Transverse colon (tissue), 4 donors: ENCODE measurements at regions not wholly inside any gene's neighbourhood (a gene's known extent, or its start where the extent isn't known, plus 50 kb on each side); places are given as distances from the start of the nearest gene placed in this dataset.

Source experiments
- EP300 ChIP-seq: sonication (generic); formaldehyde crosslinking; IDR thresholded peaks from one replicate; pipeline ENCODE4 v1.6.1; 2017; ENCODE audit warnings: antibody characterized with exemption, low read depth
- POLR2A ChIP-seq: fragments of 450-650 bp; IDR thresholded peaks from one replicate; pipeline ENCODE4 v1.6.1; 2016; ENCODE audit warnings: antibody characterized with exemption, mild to moderate bottlenecking, moderate library complexity
- POLR2AphosphoS5 ChIP-seq, 3 donors: sonication (generic); formaldehyde crosslinking; IDR thresholded peaks; one replicate each; pipeline ENCODE4 v1.6.1; 2016; ENCODE audit warnings: antibody characterized with exemption in 3 of 3
- TF ChIP-seq, protein P1 (sequence below), 5 experiments: fragments of 200-600 bp in 3 of 5; fragments of 450-650 bp in 2 of 5; sonication (generic) in 3 of 5; IDR thresholded peaks; 1 replicate in 2 of 5; 2 replicates in 3 of 5; pipeline ENCODE4 v1.5.1; 2016 to 2017; ENCODE audit warnings: antibody characterized with exemption in 5 of 5, inconsistent platforms in 3 of 5, mild to moderate bottlenecking in 2 of 5, moderate library complexity in 1 of 5

DNA sequence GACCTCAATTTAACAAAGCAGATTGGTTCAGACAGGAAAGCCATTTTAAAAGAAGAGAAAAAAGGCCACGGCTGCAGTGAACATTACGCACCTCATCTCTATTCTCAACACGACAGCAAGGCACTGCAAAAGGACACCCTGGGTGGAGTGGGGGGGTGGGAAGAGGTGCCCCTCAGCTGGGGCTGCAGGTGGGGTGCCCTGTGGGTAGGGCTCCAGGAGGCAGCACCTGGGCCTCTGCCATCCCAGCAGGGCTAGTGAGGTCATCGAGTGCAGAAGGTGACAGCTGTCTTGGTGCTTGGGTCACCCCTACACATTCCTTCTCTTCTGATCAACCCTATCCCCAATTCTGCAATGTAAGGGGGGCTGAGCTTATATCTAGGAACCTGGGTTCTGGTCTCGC, 142.9 kb upstream of the PRMT8 start:
- TF ChIP-seq, protein P1, sequence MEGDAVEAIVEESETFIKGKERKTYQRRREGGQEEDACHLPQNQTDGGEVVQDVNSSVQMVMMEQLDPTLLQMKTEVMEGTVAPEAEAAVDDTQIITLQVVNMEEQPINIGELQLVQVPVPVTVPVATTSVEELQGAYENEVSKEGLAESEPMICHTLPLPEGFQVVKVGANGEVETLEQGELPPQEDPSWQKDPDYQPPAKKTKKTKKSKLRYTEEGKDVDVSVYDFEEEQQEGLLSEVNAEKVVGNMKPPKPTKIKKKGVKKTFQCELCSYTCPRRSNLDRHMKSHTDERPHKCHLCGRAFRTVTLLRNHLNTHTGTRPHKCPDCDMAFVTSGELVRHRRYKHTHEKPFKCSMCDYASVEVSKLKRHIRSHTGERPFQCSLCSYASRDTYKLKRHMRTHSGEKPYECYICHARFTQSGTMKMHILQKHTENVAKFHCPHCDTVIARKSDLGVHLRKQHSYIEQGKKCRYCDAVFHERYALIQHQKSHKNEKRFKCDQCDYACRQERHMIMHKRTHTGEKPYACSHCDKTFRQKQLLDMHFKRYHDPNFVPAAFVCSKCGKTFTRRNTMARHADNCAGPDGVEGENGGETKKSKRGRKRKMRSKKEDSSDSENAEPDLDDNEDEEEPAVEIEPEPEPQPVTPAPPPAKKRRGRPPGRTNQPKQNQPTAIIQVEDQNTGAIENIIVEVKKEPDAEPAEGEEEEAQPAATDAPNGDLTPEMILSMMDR (IDR thresholded peaks at IDR 0.05): no peak
- TF ChIP-seq POLR2A: no peak
- TF ChIP-seq POLR2AphosphoS5 (IDR thresholded peaks at IDR 0.05): no peak
- TF ChIP-seq EP300: no peak
